ENCODE measurements at regions not wholly inside any gene's neighbourhood (a gene's known extent, or its start where the extent isn't known, plus 50 kb on each side); places are given as distances from the start of the nearest gene placed in this dataset.

GRCh38 chr16:79404571-79404970, 196.0 kb downstream of the MAF start:
- ATAC-seq (replicated peaks in 1 of 4) = no peak
- Histone ChIP-seq H3K4me3 (ENCODE audit: control insufficient read depth in 1 of 2, extremely low read depth in 1 of 2, low read length in 1 of 2) (no peak overlapping the region), H3K36me3 (ENCODE audit: control insufficient read depth in 2 of 2, extremely low read depth in 1 of 2, insufficient read depth in 1 of 2, low read length in 1 of 2) (no peaks in the 10 kb centered on the region), H3K4me1 (ENCODE audit: control insufficient read depth in 1 of 2, extremely low read depth in 1 of 2, insufficient read depth in 2 of 2, low read length in 2 of 2) (no peaks in the 10 kb centered on the region), H3K9me3 (no peaks in the 10 kb centered on the region), H3K27me3 (replicated peaks in 1 of 2; ENCODE audit: control insufficient read depth in 2 of 2, extremely low read depth in 1 of 2, insufficient read depth in 2 of 2, low read length in 1 of 2) (peaks cover 0 to 6% of the 10 kb centered on the region in 2 experiments), H3K27ac (ENCODE audit: low read length) (no peak overlapping the region)
- WGBS (ENCODE audit: insufficient coverage) = 83% methylated on average over 1 of the region's 7 CpGs
- CTCF ChIA-PET = no interaction called here
- H3K4me1 Mint-ChIP-seq = no peaks in the 10 kb centered on the region
- no peaks in the 10 kb centered on the region for H3K9me3 Mint-ChIP-seq
- POLR2A ChIA-PET = no interaction called here
- peaks cover 2 to 6% of the 10 kb centered on the region in 2 donors for H3K27me3 Mint-ChIP-seq
- no peak overlapping the region for H3K27ac Mint-ChIP-seq
- H3K4me3 Mint-ChIP-seq = no peak overlapping the region
- H3K36me3 Mint-ChIP-seq = no peaks in the 10 kb centered on the region
- DNase-seq = no peak

GRCh38 chr16:79403534-79403933, 197.0 kb downstream of the MAF start:
- ChIA-PET POLR2A (interaction anchor here in 1 of 2 donors (0.5 kb wide), 1 partner anchor 13 kb away, joined by 3 read pairs; no protein-coding TSS in a partner anchor), CTCF (no interaction called here)
- peaks cover 2 to 6% of the 10 kb centered on the region in 2 donors for H3K27me3 Mint-ChIP-seq
- no peak overlapping the region for H3K4me3 ChIP-seq (ENCODE audit: control insufficient read depth in 1 of 2, extremely low read depth in 1 of 2, low read length in 1 of 2)
- H3K27me3 ChIP-seq (replicated peaks in 1 of 2; ENCODE audit: control insufficient read depth in 2 of 2, extremely low read depth in 1 of 2, insufficient read depth in 2 of 2, low read length in 1 of 2) = peaks cover 0 to 6% of the 10 kb centered on the region in 2 experiments
- H3K4me1 ChIP-seq (ENCODE audit: control insufficient read depth in 1 of 2, extremely low read depth in 1 of 2, insufficient read depth in 2 of 2, low read length in 2 of 2) = no peaks in the 10 kb centered on the region
- H3K27ac Mint-ChIP-seq = no peak overlapping the region
- no peak for DNase-seq
- ATAC-seq (replicated peaks in 1 of 4) = no peak
- 83% methylated on average over 1 of the region's 4 CpGs for WGBS (ENCODE audit: insufficient coverage)
- H3K27ac ChIP-seq (ENCODE audit: low read length) = no peak overlapping the region
- no peak overlapping the region for H3K4me3 Mint-ChIP-seq
- H3K9me3 ChIP-seq = no peaks in the 10 kb centered on the region
- no peaks in the 10 kb centered on the region for H3K36me3 ChIP-seq (ENCODE audit: control insufficient read depth in 2 of 2, extremely low read depth in 1 of 2, insufficient read depth in 1 of 2, low read length in 1 of 2)
- H3K36me3 Mint-ChIP-seq = no peaks in the 10 kb centered on the region
- H3K4me1 Mint-ChIP-seq = no peaks in the 10 kb centered on the region
- no peaks in the 10 kb centered on the region for H3K9me3 Mint-ChIP-seq

GRCh38 chr16:79402920-79403319, 197.6 kb downstream of the MAF start:
- H3K27ac Mint-ChIP-seq = no peak overlapping the region

DNA sequence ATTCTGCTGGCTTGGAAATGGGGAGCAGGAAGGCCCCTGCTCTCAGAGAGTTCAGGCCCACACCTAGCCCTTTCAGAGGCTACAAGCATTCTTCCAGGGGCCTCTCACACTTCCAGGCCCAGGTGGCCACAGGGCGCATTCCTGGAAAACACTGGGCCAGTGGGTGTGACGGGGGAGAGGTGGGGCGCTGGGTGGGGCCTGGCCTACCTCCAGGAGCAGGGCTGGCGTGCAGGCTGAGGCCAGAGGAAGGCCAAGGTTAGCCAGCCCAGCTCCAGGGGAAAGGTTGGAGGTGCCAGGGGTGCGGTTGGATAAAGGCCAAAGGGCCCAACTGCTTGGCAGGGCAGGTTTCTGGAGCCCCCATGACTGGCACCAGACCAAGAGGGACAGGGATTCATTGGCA, 198.2 kb downstream of the MAF start:
- H3K9me3 ChIP-seq = no peaks in the 10 kb centered on the region
- WGBS (ENCODE audit: insufficient coverage) = 89% methylated on average over 5 of the region's 5 CpGs
- H3K4me1 Mint-ChIP-seq = no peaks in the 10 kb centered on the region
- H3K9me3 Mint-ChIP-seq = no peaks in the 10 kb centered on the region
- ATAC-seq (replicated peaks in 1 of 4) = no peak
- no peak overlapping the region for H3K4me3 Mint-ChIP-seq
- H3K36me3 ChIP-seq (ENCODE audit: control insufficient read depth in 2 of 2, extremely low read depth in 1 of 2, insufficient read depth in 1 of 2, low read length in 1 of 2) = no peaks in the 10 kb centered on the region
- CTCF ChIA-PET = no interaction called here
- POLR2A ChIA-PET = no interaction called here
- no peak overlapping the region for H3K27ac ChIP-seq (ENCODE audit: low read length)
- no peak overlapping the region for H3K27ac Mint-ChIP-seq
- H3K4me1 ChIP-seq (ENCODE audit: control insufficient read depth in 1 of 2, extremely low read depth in 1 of 2, insufficient read depth in 2 of 2, low read length in 2 of 2) = no peaks in the 10 kb centered on the region
- no peaks in the 10 kb centered on the region for H3K36me3 Mint-ChIP-seq
- H3K27me3 Mint-ChIP-seq = peaks cover 2% of the 10 kb centered on the region in 2 donors
- DNase-seq = no peak
- H3K27me3 ChIP-seq (replicated peaks in 1 of 2; ENCODE audit: control insufficient read depth in 2 of 2, extremely low read depth in 1 of 2, insufficient read depth in 2 of 2, low read length in 1 of 2) = peaks cover 0 to 6% of the 10 kb centered on the region in 2 experiments
- no peak overlapping the region for H3K4me3 ChIP-seq (ENCODE audit: control insufficient read depth in 1 of 2, extremely low read depth in 1 of 2, low read length in 1 of 2)

More at GRCh38 chr16:79402920-79403319, 197.6 kb downstream of the MAF start:
- 95% methylated on average over 5 of the region's 6 CpGs for WGBS (ENCODE audit: insufficient coverage)
- ChIA-PET CTCF (no interaction called here), POLR2A (interaction anchor here in 1 of 2 donors (0.5 kb wide), 1 partner anchor 14 kb away, joined by 3 read pairs; no protein-coding TSS in a partner anchor)
- Histone ChIP-seq H3K36me3 (ENCODE audit: control insufficient read depth in 2 of 2, extremely low read depth in 1 of 2, insufficient read depth in 1 of 2, low read length in 1 of 2) (no peaks in the 10 kb centered on the region), H3K9me3 (no peaks in the 10 kb centered on the region), H3K4me1 (ENCODE audit: control insufficient read depth in 1 of 2, extremely low read depth in 1 of 2, insufficient read depth in 2 of 2, low read length in 2 of 2) (no peaks in the 10 kb centered on the region), H3K4me3 (ENCODE audit: control insufficient read depth in 1 of 2, extremely low read depth in 1 of 2, low read length in 1 of 2) (no peak overlapping the region), H3K27ac (ENCODE audit: low read length) (no peak overlapping the region), H3K27me3 (replicated peaks in 1 of 2; ENCODE audit: control insufficient read depth in 2 of 2, extremely low read depth in 1 of 2, insufficient read depth in 2 of 2, low read length in 1 of 2) (peaks cover 0 to 6% of the 10 kb centered on the region in 2 experiments)
- peaks cover 2 to 6% of the 10 kb centered on the region in 2 donors for H3K27me3 Mint-ChIP-seq
- ATAC-seq (replicated peaks in 1 of 4) (no peak), DNase-seq (no peak)
- H3K9me3 Mint-ChIP-seq = no peaks in the 10 kb centered on the region
- H3K4me1 Mint-ChIP-seq = no peaks in the 10 kb centered on the region
- H3K4me3 Mint-ChIP-seq = no peak overlapping the region
- H3K36me3 Mint-ChIP-seq = no peaks in the 10 kb centered on the region

DNA sequence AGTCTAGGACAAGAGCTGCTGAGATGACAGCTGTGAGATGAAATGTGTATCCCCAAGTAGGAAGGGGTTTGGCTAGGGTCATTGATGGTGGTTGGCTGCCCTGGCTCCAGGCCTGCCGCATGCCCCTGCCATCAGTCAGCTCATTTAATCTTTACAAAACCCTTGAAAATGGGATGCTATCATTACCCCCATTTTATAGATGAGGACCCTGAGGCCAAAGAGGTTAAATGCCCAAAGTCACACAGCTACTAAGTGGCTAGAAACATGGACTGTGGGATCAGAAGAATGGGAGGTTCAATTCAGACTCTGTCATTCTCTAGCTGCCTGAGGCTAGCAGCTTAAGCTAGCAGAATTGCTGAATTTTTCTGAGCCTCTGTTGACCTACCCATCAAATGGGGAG, 198.8 kb downstream of the MAF start:
- Mint-ChIP-seq H3K9me3 (no peaks in the 10 kb centered on the region), H3K36me3 (no peaks in the 10 kb centered on the region), H3K27ac (no peak overlapping the region), H3K4me1 (no peaks in the 10 kb centered on the region), H3K4me3 (no peak overlapping the region), H3K27me3 (peaks cover 0 to 2% of the 10 kb centered on the region in 2 donors)
- DNase-seq = no peak
- Histone ChIP-seq H3K27me3 (replicated peaks in 1 of 2; ENCODE audit: control insufficient read depth in 2 of 2, extremely low read depth in 1 of 2, insufficient read depth in 2 of 2, low read length in 1 of 2) (peaks cover 0 to 2% of the 10 kb centered on the region in 2 experiments), H3K4me1 (ENCODE audit: control insufficient read depth in 1 of 2, extremely low read depth in 1 of 2, insufficient read depth in 2 of 2, low read length in 2 of 2) (no peaks in the 10 kb centered on the region), H3K4me3 (ENCODE audit: control insufficient read depth in 1 of 2, extremely low read depth in 1 of 2, low read length in 1 of 2) (no peak overlapping the region), H3K36me3 (ENCODE audit: control insufficient read depth in 2 of 2, extremely low read depth in 1 of 2, insufficient read depth in 1 of 2, low read length in 1 of 2) (no peaks in the 10 kb centered on the region), H3K27ac (ENCODE audit: low read length) (no peak overlapping the region), H3K9me3 (no peaks in the 10 kb centered on the region)
- ChIA-PET CTCF (no interaction called here), POLR2A (interaction anchor here in 1 of 2 donors (0.5 kb wide), 1 partner anchor 24 kb away, joined by 3 read pairs; no protein-coding TSS in a partner anchor)
- ATAC-seq (replicated peaks in 1 of 4) = no peak
- WGBS (ENCODE audit: insufficient coverage) = no CpG with 5 or more reads among the region's 1 CpG

GRCh38 chr16:79401157-79401556, 199.4 kb downstream of the MAF start:
- Histone ChIP-seq H3K4me3 (ENCODE audit: control insufficient read depth in 1 of 2, extremely low read depth in 1 of 2, low read length in 1 of 2) (no peak overlapping the region), H3K36me3 (ENCODE audit: control insufficient read depth in 2 of 2, extremely low read depth in 1 of 2, insufficient read depth in 1 of 2, low read length in 1 of 2) (no peaks in the 10 kb centered on the region), H3K27ac (ENCODE audit: low read length) (no peak overlapping the region), H3K27me3 (replicated peaks in 1 of 2; ENCODE audit: control insufficient read depth in 2 of 2, extremely low read depth in 1 of 2, insufficient read depth in 2 of 2, low read length in 1 of 2) (no peaks in the 10 kb centered on the region), H3K4me1 (ENCODE audit: control insufficient read depth in 1 of 2, extremely low read depth in 1 of 2, insufficient read depth in 2 of 2, low read length in 2 of 2) (no peaks in the 10 kb centered on the region), H3K9me3 (no peaks in the 10 kb centered on the region)
- H3K4me3 Mint-ChIP-seq = no peak overlapping the region
- ATAC-seq (replicated peaks in 1 of 4) (no peak), DNase-seq (no peak)
- 100% methylated on average over 1 of the region's 4 CpGs for WGBS (ENCODE audit: insufficient coverage)
- H3K4me1 Mint-ChIP-seq = no peaks in the 10 kb centered on the region
- peaks cover 0 to 2% of the 10 kb centered on the region in 2 donors for H3K27me3 Mint-ChIP-seq
- POLR2A ChIA-PET = interaction anchor here in 1 of 2 donors (0.5 kb wide), 1 partner anchor 25 kb away, joined by 3 read pairs; no protein-coding TSS in a partner anchor
- CTCF ChIA-PET = no interaction called here
- no peaks in the 10 kb centered on the region for H3K9me3 Mint-ChIP-seq
- no peak overlapping the region for H3K27ac Mint-ChIP-seq
- H3K36me3 Mint-ChIP-seq = no peaks in the 10 kb centered on the region
